ENCODE measurements at regions not wholly inside any gene's neighbourhood (a gene's known extent, or its start where the extent isn't known, plus 50 kb on each side); places are given as distances from the start of the nearest gene placed in this dataset.

DNA sequence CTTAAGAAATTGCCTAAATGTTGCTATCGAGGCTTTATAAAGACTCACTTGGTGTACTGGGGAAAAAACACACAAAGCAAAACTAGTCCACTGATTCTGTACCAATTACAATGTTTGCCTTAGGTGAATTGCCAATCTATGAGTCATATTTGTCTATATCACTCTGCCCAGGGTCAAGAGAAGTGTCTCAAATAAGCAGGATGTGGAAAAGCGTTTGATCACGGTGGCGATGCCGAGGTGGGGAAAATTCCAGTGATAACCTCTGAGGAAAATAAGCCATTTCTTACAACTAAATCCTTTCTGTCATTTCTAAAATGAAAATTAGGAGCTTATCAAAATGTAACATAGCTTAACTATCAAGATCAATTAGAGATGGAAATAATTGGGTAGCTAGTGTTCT is 148.6 kb upstream of the DIO3 start:
- Histone ChIP-seq H3K4me2 (ENCODE audit: insufficient read depth, low read length) (no peak overlapping the region), H3K4me3 (replicated peaks in 1 of 3; ENCODE audit: insufficient read depth in 1 of 3, low read depth in 1 of 3, low read length in 3 of 3) (no peak overlapping the region), H3K79me2 (ENCODE audit: control insufficient read depth, insufficient read depth, low read length) (no peaks in the 10 kb centered on the region), H3K36me3 (ENCODE audit: control insufficient read depth in 2 of 2, extremely low read depth in 1 of 2, insufficient read depth in 2 of 2, low read length in 2 of 2) (no peaks in the 10 kb centered on the region), H3K4me1 (ENCODE audit: control insufficient read depth, extremely low read depth, insufficient read depth, low read length) (no peaks in the 10 kb centered on the region), H4K20me1 (replicated peaks; ENCODE audit: control insufficient read depth, extremely low read depth, insufficient read depth, low read length) (no peaks in the 10 kb centered on the region), H3K9me1 (replicated peaks; ENCODE audit: control insufficient read depth, extremely low read depth, insufficient read depth, low read length) (no peaks in the 10 kb centered on the region), H3K9me3 (replicated peaks; ENCODE audit: control insufficient read depth, insufficient read depth, low read length) (no peaks in the 10 kb centered on the region), H3K27ac (ENCODE audit: insufficient read depth, low read depth, low read length) (no peak overlapping the region), H2AFZ (ENCODE audit: low read depth, low read length) (no peak overlapping the region), H3K27me3 (ENCODE audit: control insufficient read depth in 2 of 2, insufficient read depth in 2 of 2, low read length in 2 of 2) (no peaks in the 10 kb centered on the region), H3K9ac (replicated peaks; ENCODE audit: extremely low read depth, insufficient read depth, low read length) (no peak overlapping the region)
- intact Hi-C loops (cut with micrococcal nuclease): no loop called here
- dilution Hi-C loops (cut with MboI; ENCODE audit: extremely low pct_ligation_motif_present, low sequenced_read_pairs): no loop called here
- ChIA-PET CTCF (interaction anchor here (1.5 kb wide), 1 partner anchor 18 kb away, joined by 3 read pairs; no protein-coding TSS in a partner anchor), POLR2A (no interaction called here)
- DNase-seq (ENCODE audit: low read depth, low spot score) (no peak), FAIRE-seq (no peak)
- TF ChIP-seq MYC (IDR thresholded peaks at IDR 0.05; ENCODE audit: low read depth, low read length) (no peak), EZH2 (IDR thresholded peaks at IDR 0.05; ENCODE audit: borderline replicate concordance, low read depth, low read length, severe bottlenecking) (no peak), JUN (IDR thresholded peaks at IDR 0.05; ENCODE audit: borderline replicate concordance, insufficient read depth, insufficient read length, low read depth) (no peak), FOS (IDR thresholded peaks at IDR 0.05; ENCODE audit: borderline replicate concordance, insufficient read depth, low read length) (no peak), POLR2A (IDR thresholded peaks at IDR 0.05; ENCODE audit: low read depth, low read length) (no peak), GATA2 (IDR thresholded peaks at IDR 0.05; ENCODE audit: insufficient read depth, insufficient read length, low read depth, low read length) (no peak), POLR2AphosphoS5 (IDR thresholded peaks at IDR 0.05; ENCODE audit: insufficient read depth, low read depth, low read length) (no peak)
- TF ChIP-seq, protein P1, sequence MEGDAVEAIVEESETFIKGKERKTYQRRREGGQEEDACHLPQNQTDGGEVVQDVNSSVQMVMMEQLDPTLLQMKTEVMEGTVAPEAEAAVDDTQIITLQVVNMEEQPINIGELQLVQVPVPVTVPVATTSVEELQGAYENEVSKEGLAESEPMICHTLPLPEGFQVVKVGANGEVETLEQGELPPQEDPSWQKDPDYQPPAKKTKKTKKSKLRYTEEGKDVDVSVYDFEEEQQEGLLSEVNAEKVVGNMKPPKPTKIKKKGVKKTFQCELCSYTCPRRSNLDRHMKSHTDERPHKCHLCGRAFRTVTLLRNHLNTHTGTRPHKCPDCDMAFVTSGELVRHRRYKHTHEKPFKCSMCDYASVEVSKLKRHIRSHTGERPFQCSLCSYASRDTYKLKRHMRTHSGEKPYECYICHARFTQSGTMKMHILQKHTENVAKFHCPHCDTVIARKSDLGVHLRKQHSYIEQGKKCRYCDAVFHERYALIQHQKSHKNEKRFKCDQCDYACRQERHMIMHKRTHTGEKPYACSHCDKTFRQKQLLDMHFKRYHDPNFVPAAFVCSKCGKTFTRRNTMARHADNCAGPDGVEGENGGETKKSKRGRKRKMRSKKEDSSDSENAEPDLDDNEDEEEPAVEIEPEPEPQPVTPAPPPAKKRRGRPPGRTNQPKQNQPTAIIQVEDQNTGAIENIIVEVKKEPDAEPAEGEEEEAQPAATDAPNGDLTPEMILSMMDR (IDR thresholded peaks at IDR 0.05; ENCODE audit: extremely low read depth in 1 of 2, insufficient read depth in 1 of 2, low read depth in 1 of 2, low read length in 2 of 2): no peak
- TF ChIP-seq, protein P2, sequence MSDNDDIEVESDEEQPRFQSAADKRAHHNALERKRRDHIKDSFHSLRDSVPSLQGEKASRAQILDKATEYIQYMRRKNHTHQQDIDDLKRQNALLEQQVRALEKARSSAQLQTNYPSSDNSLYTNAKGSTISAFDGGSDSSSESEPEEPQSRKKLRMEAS (IDR thresholded peaks at IDR 0.05; ENCODE audit: insufficient read depth, insufficient read length): no peak
- no TSS peak for BruUV-seq (replicated peaks)

All from endothelial cell of umbilical vein (primary cell).